ENCODE measurements at regions not wholly inside any gene's neighbourhood (a gene's known extent, or its start where the extent isn't known, plus 50 kb on each side); places are given as distances from the start of the nearest gene placed in this dataset.

DNA sequence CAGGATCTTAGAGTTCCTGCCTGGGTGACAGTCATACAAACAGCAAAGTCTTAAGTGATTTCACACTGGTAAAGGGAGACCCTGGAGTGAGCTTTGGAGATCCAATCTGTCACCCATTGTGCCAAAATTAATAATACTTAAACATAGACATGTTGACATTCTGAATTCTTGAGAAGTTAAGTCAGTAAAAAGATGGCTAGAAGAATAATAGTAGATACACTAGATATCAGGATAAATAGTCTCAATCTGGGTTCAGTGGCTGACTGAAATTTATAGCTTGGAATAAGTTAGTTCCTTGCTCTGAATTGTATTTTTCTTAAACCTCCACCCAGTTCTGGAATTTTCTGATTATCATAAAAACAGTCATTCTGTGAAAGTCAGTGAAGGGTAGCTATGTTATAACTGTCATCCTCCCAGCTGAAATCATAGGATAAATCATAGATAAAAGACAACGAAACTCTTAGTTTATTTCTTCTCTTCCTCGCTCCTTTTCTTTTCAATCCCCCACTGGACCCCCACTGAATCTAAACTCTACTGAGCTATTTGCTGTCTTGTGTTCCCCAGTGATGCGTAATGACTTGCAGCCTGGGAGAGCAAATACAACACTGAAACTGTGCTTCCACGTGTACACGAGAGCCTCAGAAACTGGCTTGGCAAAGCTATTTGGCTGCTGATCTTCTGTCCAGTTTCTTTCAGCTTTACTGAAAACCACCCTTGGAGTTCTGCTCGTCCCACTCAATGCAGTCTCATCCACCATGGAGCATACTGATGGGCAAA, 175.4 kb upstream of the TP63 start:
- no peak for DNase-seq

DNA sequence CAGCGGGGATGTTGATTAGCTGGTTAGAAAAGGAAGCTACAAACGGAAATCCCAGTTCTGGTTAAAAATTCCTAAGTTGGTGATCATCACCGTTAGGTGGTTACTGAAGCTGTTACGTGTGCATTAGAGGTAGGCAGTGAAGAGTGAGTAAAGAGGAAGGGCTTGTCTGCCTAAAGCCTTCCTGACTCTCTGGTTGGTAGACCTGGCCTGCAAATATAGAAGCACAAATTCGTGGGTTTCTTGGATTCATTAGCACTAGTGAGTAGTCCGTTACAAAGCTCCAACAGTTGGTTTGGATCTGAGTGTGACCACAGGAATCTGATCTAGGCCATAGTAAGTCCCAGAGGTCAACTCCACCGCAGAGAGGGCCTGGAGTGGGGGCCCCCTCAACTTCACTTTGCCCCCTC, 174.0 kb upstream of the TP63 start:
- DNase-seq: no peak

DNA sequence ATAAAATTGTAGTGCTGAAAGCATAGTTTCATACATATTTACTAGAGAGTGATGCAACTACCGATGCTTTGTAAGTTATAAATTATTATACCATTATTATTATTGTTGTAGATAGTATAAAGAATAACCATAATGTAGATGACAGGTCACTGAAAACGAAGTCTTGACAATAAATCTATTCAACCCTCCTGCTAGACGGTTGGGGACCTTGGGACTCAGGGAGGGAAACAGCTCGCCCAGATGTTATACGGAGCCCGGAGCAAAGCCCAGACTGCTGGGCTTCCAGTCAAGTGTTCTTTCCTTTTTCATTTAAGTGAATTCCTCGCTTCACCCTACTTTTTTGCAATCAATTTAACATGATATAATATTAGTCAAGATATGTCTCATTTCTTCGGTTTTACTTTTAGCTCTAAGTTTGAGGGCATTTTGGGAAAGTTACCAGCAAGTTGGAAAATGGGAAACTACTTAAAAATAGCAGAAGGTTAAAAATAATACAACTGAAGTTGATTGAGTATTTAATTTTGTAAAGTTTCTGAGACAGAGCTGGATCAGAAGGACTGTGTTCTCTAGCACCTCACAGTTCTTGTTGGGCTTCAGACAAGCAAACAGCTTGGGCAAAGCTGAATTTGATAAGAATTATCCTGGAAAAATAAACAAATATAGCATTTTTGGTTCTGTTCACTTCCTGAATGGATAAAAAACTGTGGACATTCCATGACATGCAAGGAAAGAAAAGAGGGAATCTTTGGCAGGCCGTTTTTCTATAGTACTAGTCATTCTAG, 173.4 kb upstream of the TP63 start:
- DNase-seq: no peak

DNA sequence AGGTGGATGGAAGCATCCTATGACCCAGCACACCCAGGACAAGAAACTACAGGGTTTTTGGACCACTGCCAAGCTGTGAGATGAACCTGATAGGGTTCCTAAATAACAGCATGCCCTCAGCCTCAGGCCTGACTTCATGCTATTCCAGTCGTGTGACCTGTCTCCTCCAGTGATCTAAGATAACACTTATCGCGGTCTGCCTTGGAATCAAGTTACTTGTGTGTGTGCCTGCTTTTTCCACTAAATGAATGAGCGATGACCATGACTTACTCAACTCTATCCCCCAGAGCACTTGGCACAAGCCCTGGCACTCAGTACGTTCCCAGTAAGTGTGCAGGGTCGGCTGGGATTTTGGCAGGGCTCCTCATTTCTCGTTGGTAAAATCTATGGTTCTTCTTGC, 172.7 kb upstream of the TP63 start:
- DNase-seq: no peak

DNA sequence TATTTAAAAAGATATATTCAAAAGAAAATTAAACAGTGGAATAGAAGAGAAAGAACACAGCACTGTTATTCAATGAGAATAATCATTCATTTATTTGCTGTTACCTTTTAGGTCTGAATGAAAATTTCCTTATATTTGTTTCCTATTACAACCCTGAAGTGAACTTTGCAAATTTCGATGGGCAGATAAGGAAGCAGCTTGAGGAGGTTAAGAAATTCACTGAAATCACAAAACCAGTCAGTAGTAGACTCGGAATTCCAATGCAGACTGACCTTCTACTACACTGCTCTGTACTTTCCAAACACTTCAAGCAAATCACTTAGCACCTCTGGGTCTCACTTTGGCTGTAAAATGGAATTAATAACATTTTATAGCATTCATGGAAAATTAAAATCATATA, 172.0 kb upstream of the TP63 start:
- no peak for DNase-seq

DNA sequence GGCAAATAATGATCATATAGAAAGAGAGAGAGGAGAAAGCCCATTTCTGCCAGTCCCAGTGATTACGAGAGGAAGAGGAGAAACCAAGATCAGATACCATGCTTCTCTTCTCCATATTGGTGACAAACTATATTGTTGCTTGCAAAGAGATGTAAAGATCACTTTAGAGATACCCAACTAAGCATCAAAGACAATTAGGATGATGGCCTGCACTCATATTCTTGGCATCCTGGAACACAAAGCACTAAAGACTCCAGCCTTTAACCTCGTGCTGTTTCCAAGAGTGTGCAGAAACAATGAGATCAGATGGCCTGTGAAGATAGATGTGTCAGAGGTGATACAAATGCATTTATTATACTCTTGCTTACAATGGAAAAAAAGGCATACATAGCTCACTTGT, 170.7 kb upstream of the TP63 start:
- no peak for DNase-seq

DNA sequence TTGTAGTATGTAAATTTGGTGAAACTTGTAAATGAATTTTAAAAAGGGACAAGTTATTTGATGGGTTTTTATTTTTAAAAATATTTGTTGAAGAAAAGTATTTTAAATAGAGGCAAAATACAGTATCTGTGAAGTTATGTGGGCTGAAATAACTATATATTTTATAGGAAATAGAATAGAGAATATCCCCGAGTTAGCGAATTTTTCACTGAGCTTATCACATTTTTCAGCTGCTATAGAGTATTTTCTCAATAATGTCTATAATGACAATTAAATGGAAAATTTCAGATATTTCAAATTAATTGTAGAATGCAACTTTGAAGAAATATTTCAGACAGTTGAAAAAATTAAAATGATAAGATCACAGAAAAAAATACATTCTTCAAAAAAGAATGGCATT, 166.4 kb upstream of the TP63 start:
- DNase-seq: no peak

DNA sequence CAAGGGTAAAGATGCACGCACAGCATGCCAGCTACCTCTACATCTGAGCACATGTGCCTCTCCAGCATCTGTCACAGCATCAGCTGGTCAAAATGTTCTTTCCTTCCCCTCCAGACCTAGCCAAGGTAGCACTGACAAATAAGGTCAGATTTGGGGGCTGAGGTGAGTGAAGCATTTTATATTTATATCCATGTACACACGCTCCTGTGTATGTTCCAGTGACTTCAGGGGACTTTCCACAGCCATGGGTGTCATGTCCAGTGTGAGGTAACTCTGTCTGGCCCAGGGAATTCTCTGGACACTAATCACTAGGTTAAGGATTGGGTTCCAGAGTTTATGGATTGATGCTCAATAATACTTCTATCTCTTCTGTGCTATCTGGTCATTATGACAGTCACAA, 165.2 kb upstream of the TP63 start:
- DNase-seq: no peak

DNA sequence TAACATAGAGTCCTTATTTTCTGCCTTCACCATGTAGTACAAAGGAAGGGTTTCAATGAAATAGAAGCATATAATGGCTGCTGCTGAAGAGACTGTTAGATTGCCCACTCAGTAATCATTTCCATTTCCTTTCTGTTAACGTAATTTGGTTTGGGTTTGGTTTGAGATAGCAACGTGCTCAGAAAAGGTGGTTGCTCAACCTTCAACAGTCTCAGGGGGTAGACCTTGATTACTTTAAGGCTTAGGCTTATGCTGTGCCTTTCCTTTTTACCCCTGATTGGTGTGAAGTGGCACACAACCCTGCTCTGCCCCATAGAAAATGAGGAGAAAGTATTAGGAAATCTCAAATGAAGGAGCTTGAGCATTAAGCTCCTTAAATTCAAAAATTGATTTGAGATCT, 163.7 kb upstream of the TP63 start:
- DNase-seq: no peak

DNA sequence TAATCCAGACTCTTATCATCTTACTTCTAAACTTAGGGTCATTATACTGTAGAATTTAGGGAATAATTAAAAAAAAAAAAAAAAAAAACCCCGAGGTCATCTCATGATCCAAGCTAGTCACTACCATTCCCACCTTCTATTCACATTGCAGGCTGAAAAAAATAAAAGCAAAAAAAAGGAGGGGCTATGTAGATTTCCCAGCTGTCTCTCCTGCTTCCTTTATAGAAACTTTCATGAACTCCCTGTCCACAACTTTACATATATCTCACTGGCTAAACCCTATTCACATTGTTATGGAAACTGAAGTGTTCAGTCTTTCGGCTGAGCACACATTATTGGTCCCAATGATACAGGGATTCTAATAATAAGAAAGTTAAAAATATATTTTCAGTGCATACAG, 156.2 kb upstream of the TP63 start:
- no peak for DNase-seq

DNA sequence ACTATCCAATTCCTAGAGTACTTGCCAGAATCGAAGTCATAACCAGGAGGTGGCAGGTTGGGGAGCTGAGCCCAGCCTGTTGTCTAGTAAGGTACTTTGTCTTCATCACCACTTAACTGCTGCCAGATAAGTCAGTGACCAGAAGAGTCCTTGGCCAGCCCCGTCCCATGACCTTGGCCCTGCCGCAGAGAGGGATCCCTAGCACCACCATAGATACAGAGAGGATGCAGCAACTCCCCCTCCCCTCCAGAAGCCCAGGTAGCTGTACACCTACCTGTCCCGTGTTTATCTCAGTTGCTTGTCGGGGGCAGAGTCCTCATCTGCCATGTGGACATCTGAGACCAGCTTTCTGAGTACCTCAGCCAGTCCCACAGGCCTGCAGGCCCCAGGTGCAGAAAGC, 153.6 kb upstream of the TP63 start:
- no peak for DNase-seq

DNA sequence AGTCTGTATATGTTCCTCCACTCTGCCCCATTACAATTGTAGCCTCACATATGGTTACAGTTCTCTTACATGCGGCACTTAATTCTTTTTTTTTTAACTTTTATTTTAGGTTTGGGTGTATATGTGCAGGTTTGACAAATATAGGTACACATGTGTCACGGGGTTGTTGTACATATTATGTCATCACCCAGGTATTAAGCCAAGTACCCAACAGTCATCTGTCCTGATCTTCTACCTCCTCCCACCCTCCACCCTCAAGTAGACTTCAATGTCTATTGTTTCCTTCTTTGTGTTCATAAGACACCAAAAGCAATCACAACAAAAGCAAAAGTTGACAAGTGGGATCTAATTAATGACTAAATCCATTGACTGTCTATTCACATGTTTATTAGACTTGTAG, 144.6 kb upstream of the TP63 start:
- DNase-seq: no peak

DNA sequence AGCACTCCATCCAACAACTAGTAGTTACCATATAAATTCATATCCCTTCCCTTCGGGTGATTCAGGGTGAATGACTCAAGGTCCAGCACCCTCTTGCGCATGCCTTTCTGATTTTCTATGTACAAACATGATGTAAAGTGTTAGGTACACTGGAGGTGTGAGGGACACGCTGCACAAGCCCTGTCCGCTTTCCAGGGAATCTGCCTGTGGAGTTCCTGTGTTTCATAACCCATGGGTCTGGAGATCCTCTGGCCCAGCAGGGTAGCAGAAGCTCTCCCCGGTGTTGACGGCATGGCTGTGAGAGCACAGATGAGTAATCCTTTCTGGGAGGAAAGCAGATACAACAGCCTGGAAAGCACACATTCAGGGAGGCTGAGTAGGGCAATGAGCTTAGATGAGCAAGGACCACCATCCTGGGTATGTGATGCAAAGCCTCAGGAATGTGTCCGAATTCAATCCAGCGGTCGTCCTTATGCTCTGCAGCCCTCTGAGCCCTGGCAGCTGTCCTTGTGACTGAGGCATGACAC, 142.9 kb upstream of the TP63 start:
- DNase-seq: no peak

DNA sequence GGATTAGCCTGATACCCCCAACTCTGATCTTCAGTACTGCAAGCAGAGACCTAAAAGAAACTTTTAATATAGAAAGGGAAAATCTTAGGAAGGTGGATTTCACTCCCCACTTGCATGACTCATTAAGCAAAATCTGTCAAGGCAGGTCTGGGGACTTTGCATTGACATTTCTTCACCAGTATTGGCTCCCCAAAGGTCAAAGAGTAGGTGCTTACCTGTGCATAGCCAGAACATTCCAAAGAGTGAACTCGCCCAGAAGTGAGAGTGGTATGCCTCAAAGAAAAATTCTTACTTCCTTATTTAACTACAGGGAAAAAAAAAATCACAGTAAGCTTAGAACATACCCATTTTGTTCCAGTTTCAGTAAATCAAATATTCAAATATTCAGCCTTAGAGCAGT, 140.9 kb upstream of the TP63 start:
- DNase-seq: no peak

DNA sequence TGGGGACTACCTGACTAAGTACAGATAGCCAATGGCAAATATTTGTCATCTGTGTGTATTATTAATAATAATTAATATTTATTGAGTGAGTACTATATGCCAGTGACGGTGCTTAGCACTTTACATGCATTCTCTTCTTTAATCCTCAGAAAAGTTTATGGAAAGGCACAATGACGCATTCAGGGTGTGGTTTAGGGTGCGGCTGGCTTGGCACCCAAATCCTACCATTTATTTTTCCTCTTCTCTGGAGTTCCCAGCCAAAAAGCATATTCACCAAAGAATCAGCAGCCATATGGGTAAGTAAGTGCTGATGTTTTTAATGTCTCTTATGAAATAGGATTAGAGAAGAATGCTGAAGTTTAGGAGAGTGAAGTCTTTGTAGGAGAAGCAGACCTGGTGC, 140.4 kb upstream of the TP63 start:
- DNase-seq: no peak

DNA sequence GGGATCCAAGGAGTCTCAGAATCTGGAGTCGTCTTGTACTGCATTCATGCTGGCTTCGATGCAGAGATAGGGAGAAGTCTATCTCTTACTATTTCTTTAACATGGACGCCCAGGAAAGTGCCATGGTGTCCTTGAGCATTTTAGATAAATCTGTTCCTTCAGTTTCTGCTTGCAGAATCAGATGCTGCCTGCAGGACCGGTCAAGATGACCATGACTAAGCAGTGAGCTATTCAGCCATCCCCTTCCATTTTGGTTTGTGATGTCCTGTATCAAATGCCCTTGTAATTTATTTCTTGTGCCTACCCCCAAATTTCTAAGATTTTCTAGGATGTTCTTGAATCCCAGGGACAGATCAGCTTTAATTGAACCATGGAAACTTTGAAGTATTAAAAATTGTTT, 139.4 kb upstream of the TP63 start:
- DNase-seq: no peak

DNA sequence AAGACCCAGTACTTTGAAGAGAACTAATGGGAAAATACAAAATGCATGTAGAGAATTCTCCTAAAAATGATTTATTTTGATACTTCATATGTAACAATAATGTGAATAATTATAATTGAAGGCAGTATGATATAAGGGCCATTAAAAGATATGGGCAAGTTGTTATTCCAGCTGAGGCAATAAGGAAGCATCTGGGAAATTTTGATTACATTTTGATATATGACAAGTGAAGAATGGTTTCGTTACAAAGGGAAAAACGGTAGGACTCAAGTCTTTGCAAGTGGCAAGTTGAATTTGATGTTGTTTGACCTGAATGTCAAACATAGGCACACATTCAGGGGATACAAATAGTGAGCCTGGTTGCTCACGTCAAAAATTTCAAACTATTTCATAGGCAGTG, 137.9 kb upstream of the TP63 start:
- no peak for DNase-seq

DNA sequence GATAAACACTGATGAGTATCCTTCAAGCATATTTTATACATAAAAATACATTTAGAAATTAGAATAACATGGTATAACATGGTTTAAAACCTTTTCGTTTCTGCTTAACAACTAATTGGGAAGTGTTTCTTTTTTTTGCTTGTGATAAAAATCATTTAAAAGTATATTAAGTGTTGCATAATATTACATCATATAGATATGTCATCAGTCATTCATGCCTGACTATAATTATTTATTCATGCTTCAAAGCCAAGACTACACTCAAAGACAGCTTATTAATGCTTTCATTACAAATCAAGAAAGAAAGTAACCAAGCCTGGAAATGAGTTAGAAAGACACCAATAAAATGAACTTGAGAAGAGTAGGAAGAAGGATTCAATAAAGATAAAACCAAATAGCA, 136.6 kb upstream of the TP63 start:
- no peak for DNase-seq

DNA sequence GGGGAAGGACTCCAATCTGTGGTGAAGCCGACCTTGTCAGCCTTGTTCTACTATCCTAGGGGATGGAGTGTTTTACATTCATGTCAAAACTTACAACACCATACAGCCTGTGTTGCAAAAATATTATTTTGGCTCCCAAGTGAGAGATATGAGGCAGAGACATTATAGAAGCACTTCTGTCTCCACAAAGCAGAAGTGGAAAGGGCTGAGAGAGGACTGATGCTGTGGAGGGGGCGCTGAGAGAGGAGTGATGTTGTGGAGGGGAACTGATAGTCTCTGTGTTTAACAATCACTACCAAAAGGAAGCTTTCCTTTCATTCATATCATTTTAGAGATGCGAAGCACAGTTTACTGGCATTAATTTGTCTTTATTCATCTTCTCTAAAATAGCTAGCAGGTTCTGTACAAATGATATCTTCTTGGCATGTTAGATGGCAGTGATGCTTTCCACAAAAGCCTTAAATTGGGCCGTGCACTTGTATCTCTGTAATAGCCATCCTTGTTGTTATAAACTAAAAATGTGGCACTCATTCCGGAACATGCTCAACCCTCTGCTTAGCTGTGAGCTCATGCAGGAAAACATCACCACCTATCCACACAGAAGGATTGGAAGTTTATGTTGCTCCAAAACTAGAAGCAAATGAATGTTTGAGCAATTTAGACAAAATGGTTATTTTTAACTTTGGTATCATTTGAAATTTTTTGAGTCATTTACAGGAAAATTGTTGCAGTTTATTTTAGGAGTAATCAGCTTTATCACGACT, 134.6 kb upstream of the TP63 start:
- no peak for DNase-seq

DNA sequence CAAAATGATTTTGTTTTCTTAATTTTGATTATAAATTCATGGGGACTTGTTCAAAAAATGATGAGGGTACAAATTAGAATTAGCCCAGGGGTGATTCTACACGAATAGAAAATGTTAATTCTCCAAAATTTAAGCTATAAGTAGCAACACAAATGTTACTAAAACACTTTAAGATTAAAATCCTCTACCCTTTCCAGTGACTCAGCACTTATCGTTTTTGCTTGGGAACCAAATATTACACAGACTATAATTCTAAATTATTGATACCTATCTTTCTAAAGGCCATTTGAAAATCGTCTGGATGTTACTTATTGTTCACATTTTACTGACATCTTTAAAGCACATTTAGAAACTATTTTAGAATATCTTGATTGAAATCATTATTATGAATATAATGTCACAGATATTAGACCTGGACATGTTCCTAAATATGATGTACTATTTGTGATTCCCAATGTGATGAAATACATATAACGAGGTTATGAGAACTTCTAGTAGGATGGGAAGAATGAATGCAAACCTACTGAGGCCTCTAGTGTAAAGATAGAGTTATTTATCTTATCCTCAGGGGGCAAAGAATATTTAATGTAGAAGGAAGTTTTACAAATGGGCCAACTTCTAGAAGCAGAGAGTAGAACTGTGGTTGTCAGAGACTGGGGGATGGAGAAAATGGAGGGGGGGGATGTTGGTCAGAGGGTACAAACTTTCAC, 132.0 kb upstream of the TP63 start:
- no peak for DNase-seq

DNA sequence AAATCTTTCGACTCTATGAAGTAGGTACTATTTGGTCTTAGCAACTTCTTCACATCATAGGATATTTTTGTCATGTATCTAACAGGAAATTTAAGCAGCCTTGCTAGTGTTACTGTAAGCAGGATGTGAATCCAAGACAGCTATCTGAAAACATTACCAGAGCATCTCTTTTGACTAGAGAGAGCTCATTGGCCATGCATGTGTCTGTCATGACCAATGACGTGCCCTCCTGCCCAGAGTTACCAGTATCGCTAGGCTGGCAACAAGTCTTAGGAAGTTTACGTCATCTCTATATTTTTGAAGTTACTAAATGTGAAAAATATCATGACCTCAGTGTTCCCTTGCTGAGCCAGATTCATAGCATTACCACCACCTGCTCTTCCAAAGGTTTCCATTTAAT, 130.9 kb upstream of the TP63 start:
- DNase-seq: no peak

DNA sequence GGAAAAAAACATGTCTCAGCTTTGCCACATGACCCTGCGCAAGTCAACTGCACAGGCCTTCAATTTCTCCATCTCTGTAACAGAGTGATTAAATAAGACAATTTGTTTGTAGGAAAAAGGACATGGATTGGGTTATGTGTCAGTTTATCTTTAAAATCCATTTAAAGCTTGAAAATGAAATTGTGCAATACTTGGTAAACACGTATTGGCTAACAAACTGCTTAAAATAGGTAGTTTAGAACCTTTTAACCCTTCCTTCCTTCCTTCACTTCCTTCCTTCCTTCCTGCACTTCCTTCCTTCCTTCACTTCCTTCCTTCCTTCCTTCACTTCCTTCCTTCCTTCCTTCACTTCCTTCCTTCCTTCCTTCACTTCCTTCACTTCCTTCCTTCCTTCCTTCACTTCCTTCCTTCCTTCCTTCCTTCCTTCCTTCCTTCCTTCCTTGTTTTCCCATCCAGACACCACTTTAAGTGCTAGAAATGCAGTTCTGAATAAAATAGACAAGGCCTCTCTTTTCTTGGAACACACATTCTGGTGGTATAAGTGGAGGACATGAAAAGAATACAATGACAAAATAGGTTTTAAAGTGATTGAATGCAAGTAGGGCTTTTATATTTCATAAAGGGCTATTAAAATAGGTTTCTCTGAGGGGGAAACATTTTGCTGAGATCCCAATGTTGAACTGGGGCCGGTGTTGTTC, 130.2 kb upstream of the TP63 start:
- no peak for DNase-seq
